ENCODE measurements at regions not wholly inside any gene's neighbourhood (a gene's known extent, or its start where the extent isn't known, plus 50 kb on each side); places are given as distances from the start of the nearest gene placed in this dataset.
"Not testable (repeated sequence)": the region's sequence is repeated elsewhere in the genome, so short reads cannot be mapped to it uniquely, and the experiment has no call there.

DNA sequence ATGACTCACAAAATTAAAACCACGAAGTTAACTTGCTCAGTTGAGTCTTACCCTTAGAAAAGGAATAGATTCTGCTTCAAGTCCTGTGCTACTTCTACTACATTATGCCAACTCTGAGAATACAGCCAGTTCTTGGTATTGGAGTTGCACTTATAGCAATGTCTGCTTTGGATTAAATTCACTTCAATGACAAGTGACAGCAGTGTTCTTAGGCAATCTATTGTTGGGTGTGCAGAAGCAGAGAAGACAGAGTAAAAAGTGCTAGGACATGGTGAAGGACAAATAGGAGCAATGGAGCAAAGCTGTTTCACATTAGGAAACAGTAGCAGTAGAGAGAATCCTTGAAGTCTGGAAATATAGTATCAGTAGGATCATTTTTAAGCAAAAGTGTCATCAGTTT lies 713.1 kb downstream of the SI start:
- DNase-seq, result no peak

DNA sequence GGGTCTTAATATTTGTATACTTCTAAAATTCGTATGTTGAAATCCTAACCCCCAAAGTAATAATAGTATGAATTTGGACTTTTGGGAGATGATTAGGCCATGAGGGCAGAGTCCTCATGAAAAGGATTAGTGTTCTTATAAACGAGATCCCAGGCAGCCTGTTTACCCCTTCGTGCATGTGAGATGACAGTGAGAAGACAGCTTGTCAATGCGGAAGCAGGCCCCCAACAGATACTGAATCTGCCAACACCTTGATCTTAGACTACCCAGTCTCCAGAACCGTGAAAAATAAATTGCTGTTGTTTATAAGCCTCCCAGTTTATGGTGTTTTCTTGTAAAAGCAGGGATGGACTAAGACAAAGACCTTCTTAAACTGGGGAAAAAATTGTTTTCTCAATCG lies 714.2 kb downstream of the SI start:
- DNase-seq, result no peak

- no peak for DNase-seq
Observed at GRCh38 chr3:164360738-164361406, 717.4 kb downstream of the SI start.

GRCh38 chr3:164360078-164360578 lies 718.2 kb downstream of the SI start:
- DNase-seq, result no peak

DNA sequence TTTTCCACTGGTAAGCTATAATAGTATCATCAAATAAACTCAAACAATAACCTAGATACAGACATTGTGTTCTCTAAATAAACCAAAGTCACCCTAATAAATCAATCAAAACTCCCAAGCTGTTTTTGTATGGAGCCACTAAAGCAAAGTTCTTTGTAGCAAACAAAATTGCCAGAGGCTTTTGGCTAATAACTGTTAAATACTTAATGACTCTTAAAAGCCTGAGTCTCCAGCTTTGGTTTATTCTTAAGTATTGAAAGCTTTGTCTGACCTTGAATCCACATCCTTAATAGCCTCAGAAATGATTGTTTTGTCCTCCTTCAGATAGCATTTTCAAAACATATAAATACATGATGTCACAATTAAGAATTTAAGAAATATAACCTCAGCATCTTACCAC lies 725.3 kb downstream of the SI start:
- DNase-seq, result no peak

GRCh38 chr3:164351131-164351530 lies 727.2 kb downstream of the SI start:
- DNase-seq, result no peak

DNA sequence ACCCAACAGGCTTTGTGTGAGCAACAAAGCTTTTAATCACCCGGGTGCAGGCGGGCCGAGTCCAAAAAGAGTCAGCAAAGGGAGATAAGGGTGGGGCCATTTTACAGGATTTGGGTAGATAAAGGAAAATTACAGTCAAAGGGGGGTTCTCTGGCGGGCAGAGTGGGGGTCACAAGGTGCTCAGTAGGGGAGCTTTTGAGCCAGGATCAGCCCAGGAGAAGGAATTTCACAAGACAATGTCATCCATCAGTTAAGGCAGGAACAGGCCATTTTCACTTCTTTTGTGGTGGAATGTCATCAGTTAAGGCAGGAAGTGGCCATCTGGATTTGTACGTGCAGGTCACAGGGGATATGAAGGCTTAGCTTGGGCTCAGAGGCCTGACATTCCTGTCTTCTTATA lies 736.1 kb downstream of the SI start:
- DNase-seq, result not testable (repeated sequence)

GRCh38 chr3:164341086-164341485 lies 737.2 kb downstream of the SI start:
- DNase-seq, result no peak

- DNase-seq, result no peak
Observed at GRCh38 chr3:164340273-164340672, 738.0 kb downstream of the SI start.

DNA sequence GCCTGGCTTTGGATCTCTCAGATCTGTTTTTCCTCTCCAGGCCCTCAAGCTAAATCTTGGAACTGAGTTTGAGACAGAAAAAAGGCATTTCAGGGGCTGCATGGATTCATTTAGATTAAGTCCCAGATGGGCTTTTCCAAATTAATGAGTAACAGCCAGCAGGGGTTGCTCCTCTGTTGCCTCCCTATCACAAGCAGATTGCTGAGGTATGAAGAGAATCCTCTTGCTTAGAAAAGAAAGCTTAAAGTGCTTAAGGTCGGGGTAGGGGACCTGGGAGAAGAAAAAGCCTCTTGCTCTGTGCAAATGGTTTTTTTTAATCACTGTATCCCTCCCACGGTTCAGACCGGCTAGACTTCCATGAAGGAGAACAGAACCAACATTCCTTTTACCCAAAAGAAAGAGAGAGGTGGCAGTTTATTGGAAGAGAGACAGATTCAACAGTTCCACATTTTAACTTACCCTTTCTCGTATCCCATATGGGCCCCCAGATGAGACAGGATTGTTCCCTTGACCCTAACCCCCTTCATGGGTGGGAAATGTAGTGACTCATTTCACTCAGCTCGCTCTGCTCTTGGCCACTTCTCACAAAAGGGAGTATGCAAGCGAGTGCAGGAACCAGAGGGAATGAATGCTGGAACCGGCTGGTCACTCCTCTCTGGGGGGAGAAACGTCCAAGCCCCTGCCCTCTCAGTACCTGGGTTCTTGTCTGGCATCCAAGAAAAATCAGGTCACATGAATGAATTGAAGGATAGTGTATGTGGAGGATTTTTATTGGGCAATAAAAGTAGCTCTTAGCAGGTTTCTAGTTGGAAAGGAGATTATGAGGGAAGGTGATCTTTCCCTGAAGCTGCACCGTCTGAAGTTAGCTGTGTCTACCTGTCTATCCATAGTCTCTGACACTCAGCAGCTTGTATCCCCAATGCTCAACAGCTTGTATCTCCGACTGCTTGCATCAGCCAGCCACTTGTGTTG lies 745.2 kb downstream of the SI start:
- no peak for DNase-seq

- no peak for DNase-seq
Observed at GRCh38 chr3:164326714-164327113, 751.6 kb downstream of the SI start.

- no peak for DNase-seq
Observed at GRCh38 chr3:164320962-164321361, 757.3 kb downstream of the SI start.

DNA sequence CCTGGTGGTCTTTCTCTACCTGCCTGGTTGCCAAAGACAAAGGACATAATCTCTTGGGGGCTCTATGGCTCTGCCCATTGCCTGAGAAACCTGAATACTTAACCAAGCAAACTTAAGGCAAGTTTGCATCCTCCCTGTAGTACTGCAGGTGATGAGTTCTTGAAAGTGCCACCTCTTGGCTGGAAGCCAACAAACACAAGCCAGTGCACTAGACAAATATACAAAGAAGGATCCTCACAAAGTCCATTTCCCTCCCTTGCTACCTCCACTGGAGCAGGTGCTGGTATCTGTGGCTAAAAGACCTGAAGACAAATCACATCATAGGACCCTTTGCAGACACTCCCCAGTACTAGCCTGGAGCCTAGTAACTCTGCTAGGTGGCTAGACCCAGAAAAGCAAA lies 772.3 kb downstream of the SI start:
- no peak for DNase-seq

DNA sequence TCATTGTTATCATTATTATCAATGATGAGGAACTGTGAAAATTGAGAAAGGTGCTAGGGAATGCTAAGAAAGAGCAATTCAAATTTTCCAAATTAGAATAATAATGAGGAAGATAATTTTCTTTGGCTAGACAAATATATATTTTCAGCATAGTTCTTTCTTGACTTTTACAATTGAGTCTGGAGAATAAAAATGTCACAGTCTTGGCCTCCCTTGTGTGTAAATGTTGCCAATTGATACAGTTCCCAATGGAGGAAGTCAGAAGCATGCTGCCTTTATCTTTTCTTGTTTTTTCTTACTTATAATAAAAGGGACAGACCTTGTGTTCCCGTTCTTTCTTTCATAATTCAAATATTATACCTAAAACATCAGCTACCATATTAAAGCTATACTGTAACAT lies 774.4 kb downstream of the SI start:
- no peak for DNase-seq

DNA sequence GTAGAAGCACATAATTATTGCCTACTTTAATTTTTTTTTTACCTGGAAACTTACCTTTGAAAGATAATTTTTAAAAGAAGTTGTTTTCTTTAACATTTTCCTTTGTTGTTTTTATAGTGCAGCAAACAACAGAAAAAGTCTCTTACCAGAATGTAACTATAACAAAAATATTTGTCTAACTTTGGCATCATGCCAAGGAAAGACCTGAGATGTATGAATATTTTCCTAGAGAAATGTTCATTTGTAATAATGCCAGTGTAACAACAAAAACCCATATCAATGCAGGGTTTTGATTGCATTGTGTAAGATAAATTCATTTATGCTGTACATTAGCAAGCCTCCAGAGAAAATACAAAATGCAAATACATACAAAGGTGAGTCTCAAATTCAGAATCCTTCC lies 775.7 kb downstream of the SI start:
- no peak for DNase-seq

DNA sequence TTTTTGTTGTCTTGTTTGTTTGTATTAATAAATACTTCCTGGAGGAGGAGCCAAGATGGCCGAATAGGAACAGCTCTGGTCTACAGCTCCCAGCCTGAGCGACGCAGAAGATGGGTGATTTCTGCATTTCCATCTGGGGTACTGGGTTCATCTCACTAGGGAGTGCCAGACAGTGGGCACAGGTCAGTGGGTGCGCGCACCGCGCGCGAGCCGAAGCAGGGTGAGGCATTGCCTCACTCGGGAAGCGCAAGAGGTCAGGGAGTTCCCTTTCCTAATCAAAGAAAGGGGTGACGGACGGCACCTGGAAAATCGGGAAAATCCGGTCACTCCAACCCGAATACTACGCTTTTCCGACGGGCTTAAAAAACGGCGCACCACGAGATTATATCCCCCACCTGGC lies 786.8 kb downstream of the SI start:
- not testable (repeated sequence) for DNase-seq

- no peak for DNase-seq
Observed at GRCh38 chr3:164278550-164278949, 799.7 kb downstream of the SI start.

DNA sequence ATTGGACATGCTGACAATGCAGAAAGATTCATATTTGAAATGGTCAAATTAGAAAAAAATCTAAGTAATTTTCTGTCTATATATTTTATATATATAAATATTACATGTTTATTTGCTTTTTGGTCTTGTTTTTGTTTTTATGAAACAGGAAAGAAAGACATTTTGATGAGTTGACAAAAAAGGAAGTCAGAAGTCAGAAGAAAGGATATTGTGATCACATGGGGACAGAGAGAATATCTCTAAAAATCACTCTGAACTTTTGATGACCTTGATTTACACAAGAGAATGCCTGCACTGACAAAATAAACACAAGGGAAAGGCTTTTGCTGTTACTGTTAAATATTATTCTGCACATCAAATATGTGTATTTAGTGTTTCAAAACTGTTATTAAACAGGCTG lies 811.2 kb downstream of the SI start:
- no peak for DNase-seq

DNA sequence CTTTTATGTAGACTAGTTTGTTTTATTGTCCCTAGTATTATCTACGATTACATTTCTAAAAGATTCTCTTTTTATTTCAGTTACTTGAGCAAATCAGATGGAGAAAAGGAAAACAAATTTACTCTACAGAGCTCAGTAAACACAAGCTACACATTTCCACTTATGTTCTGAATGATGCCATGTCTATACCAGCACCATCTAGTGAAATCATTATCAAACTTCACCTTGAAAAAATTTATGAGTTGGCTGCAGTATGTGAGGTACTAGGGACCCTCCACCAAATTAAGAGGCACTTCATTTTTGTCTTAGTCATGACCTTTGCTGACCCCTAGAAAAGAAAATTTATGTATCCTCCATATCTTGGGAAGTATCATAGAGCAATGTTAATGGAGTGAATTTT lies 827.4 kb downstream of the SI start:
- DNase-seq, result no peak

DNA sequence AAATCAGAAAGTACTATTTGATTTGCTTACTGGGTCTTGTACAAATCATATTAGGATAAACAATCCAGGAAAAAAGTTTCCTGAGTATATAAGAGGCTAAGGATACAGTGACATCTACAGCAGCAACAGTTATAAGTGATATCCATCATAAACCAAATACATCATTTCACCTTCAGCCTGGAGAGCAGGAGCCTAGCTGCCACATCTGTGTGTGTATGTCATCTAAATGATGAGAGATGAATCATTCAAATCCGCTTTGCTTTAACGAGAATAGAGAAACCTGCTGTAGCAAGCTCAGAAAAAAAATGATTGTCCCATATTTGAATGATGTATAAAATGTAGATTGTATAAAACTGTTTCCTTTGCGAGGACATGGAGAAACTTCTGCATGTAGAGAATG lies 841.4 kb downstream of the SI start:
- DNase-seq, result no peak

GRCh38 chr3:164235289-164236028 lies 842.8 kb downstream of the SI start:
- DNase-seq, result no peak

DNA sequence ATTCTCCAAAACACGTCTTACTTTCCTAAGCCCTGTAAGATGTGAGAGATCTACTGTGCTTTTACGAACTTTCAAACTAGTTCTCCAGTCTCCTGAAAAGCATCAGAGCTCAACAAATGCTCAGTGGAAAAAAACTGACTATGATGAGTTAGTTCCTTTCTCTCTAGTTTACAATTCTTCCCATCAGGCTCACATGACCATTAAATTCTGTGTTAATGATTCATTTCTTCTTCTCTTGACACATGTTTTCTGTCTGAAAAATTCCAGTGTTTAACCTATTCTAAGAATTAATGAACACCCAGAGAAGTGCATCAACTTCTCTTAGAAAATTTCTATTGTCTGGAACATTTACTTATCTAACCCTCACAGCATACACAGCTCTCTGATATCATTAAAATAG lies 844.3 kb downstream of the SI start:
- DNase-seq, result no peak

GRCh38 chr3:164231718-164232117 lies 846.6 kb downstream of the SI start:
- no peak for DNase-seq
